Upper lobe of left lung (tissue), 6 donors: ENCODE measurements at regions not wholly inside any gene's neighbourhood (a gene's known extent, or its start where the extent isn't known, plus 50 kb on each side); places are given as distances from the start of the nearest gene placed in this dataset.

Source experiments
- ATAC-seq, 2 donors: fragments of 200-7000 bp; cut with Tn5 transposase; one replicate each; pipeline ENCODE4 v1.9.1; 2022; ENCODE audit warnings: mild to moderate bottlenecking in 2 of 2, moderate library complexity in 2 of 2; ENCODE audit not compliant: low FRiP score in 2 of 2
- DNase-seq, 2 donors: peaks; one replicate each; pipeline ENCODE4 v3.0.0-alpha.2; 2019 to 2020
- H3K27ac ChIP-seq, 4 donors: fragments of 200-600 bp; sonication (generic); one replicate each; pipeline ENCODE4 v1.5.1; 2016 to 2019
- H3K27me3 ChIP-seq, 4 donors: fragments of 200-600 bp; sonication (generic); one replicate each; pipeline ENCODE4 v1.5.1; 2017 to 2019
- H3K36me3 ChIP-seq, 4 donors: fragments of 200-600 bp; sonication (generic); one replicate each; pipeline ENCODE4 v1.5.1; 2016 to 2019
- H3K4me1 ChIP-seq, 4 donors: fragments of 200-600 bp; sonication (generic); one replicate each; pipeline ENCODE4 v1.5.1; 2018 to 2019
- H3K4me3 ChIP-seq, 4 donors: fragments of 200-600 bp; sonication (generic); one replicate each; pipeline ENCODE4 v1.5.1; 2017 to 2019; ENCODE audit warnings: mild to moderate bottlenecking in 2 of 4, moderate library complexity in 1 of 4
- H3K9me3 ChIP-seq, 4 donors: fragments of 200-600 bp; sonication (generic); one replicate each; pipeline ENCODE4 v1.5.1; 2018 to 2019
- CTCF ChIP-seq, 6 experiments: fragments of 450-650 bp in 4 of 6; fragments of 200-600 bp in 2 of 6; sonication (generic) in 2 of 6; IDR thresholded peaks; one replicate each; pipeline ENCODE4 v1.5.1; 2016 to 2019; ENCODE audit warnings: antibody characterized with exemption in 6 of 6
- EP300 ChIP-seq, 4 donors: sonication (generic); formaldehyde crosslinking; IDR thresholded peaks; one replicate each; pipeline ENCODE4 v1.5.1; 2017; ENCODE audit warnings: antibody characterized with exemption in 4 of 4, control low read depth in 2 of 4
- POLR2A ChIP-seq, 4 donors: fragments of 450-650 bp; IDR thresholded peaks; one replicate each; pipeline ENCODE4 v1.5.1; 2016 to 2017; ENCODE audit warnings: antibody characterized with exemption in 4 of 4, mild to moderate bottlenecking in 2 of 4
- POLR2AphosphoS5 ChIP-seq, 2 donors: sonication (generic); formaldehyde crosslinking; IDR thresholded peaks; one replicate each; pipeline ENCODE4 v1.5.1; 2017; ENCODE audit warnings: antibody characterized with exemption in 2 of 2
- WGBS, 2 donors: methylation state at CpG; one replicate each; pipeline ENCODE4 v1.1.5; 2017 to 2018; 5-methylcytosine and 5-hydroxymethylcytosine counted together
- donor health status: DM: no; HTN: no; CAD: no; lungs with moderate emphysema.
- donor health status: DM: no; HTN: yes; CAD: no; lungs with severe emphysema.

GRCh38 chr1:192756314-192756713 lies 52.5 kb upstream of the RGS2 start:
- Histone ChIP-seq H3K27me3 (no peaks in the 10 kb centered on the region), H3K36me3 (no peaks in the 10 kb centered on the region), H3K27ac (no peak overlapping the region), H3K4me1 (no peaks in the 10 kb centered on the region), H3K4me3 (no peak overlapping the region), H3K9me3 (no peaks in the 10 kb centered on the region)
- no peak for DNase-seq
- no peak for ATAC-seq
- WGBS, 2 donors = 89 to 94% methylated on average over 4 of the region's 4 CpGs
- no peak for TF ChIP-seq CTCF (IDR thresholded peaks at IDR 0.05)
- TF ChIP-seq EP300 (IDR thresholded peaks at IDR 0.05) = no peak
- TF ChIP-seq POLR2AphosphoS5 (IDR thresholded peaks at IDR 0.05) = no peak
- TF ChIP-seq POLR2A (IDR thresholded peaks at IDR 0.05) = no peak

GRCh38 chr1:192756847-192757246 lies 52.0 kb upstream of the RGS2 start:
- no peaks in the 10 kb centered on the region for H3K9me3 ChIP-seq
- DNase-seq = peak in 1 of 2 donors; percentile 54
- peak in 1 of 2 donors; percentile 82 for ATAC-seq
- H3K4me3 ChIP-seq = no peak overlapping the region
- H3K27me3 ChIP-seq = no peaks in the 10 kb centered on the region
- H3K36me3 ChIP-seq = no peaks in the 10 kb centered on the region
- no peaks in the 10 kb centered on the region for H3K4me1 ChIP-seq
- 42 to 50% methylated on average over 2 of the region's 2 CpGs for WGBS, 2 donors
- TF ChIP-seq POLR2AphosphoS5 (IDR thresholded peaks at IDR 0.05) (no peak), CTCF (IDR thresholded peaks at IDR 0.05) (peak in 1 of 6 experiments; percentile 18)
- H3K27ac ChIP-seq = no peak overlapping the region

DNA sequence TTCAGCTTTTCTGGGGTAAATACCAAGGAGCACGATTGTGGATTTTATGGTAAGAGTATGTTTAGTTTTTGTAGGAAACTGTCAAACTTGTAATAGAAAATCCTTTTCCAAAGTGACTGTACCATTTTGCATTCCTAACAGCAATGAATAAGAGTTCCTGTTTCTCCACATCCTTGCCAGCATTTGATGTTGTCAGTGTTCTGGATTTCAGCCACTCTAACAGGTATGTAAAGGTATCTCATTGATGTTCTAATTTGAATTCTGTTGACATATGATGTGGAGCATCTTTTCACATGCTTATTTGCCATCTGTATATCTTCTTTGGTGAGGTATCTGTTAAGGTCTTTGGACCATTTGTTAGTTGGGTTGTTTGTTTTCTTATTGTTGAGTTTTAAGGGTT lies 50.3 kb upstream of the RGS2 start:
- no peak overlapping the region for H3K27ac ChIP-seq
- H3K27me3 ChIP-seq = no peaks in the 10 kb centered on the region
- no peaks in the 10 kb centered on the region for H3K4me1 ChIP-seq
- ATAC-seq (no peak), DNase-seq (no peak)
- no peaks in the 10 kb centered on the region for H3K36me3 ChIP-seq
- H3K4me3 ChIP-seq = no peak overlapping the region
- WGBS, 2 donors = 88 to 95% methylated on average over 1 of the region's 1 CpG
- H3K9me3 ChIP-seq = no peaks in the 10 kb centered on the region
- TF ChIP-seq POLR2A (IDR thresholded peaks at IDR 0.05) (no peak), EP300 (IDR thresholded peaks at IDR 0.05) (no peak), CTCF (IDR thresholded peaks at IDR 0.05) (no peak)
